GM15510 (cell line): ENCODE measurements at regions not wholly inside any gene's neighbourhood (a gene's known extent, or its start where the extent isn't known, plus 50 kb on each side); places are given as distances from the start of the nearest gene placed in this dataset.

Experiments
- POLR2A ChIP-seq: IDR thresholded peaks from 3 replicates; pipeline ENCODE4 v1.6.1; 2011; ENCODE audit warnings: borderline replicate concordance; ENCODE audit not compliant: insufficient read length; ENCODE audit errors: extremely low read depth

- no peak for TF ChIP-seq POLR2A
These were observed 208.2 kb upstream of the ZNF217 start for GRCh38 chr20:53801609-53802370.

- no peak for TF ChIP-seq POLR2A
These were observed 207.4 kb upstream of the ZNF217 start for GRCh38 chr20:53800883-53801604.

GRCh38 chr20:53800418-53800817, 206.8 kb upstream of the ZNF217 start:
- TF ChIP-seq POLR2A, result no peak

- TF ChIP-seq POLR2A, result no peak
These were observed 203.4 kb upstream of the ZNF217 start for GRCh38 chr20:53797085-53797484.

- no peak for TF ChIP-seq POLR2A
These were observed 201.5 kb upstream of the ZNF217 start for GRCh38 chr20:53795170-53795569.

- no peak for TF ChIP-seq POLR2A
These were observed 201.0 kb upstream of the ZNF217 start for GRCh38 chr20:53794529-53795115.

- TF ChIP-seq POLR2A, result no peak
These were observed 200.2 kb upstream of the ZNF217 start for GRCh38 chr20:53793783-53794383.

- TF ChIP-seq POLR2A, result no peak
These were observed 199.4 kb upstream of the ZNF217 start for GRCh38 chr20:53792946-53793536.

GRCh38 chr20:53789989-53790675, 196.5 kb upstream of the ZNF217 start:
- no peak for TF ChIP-seq POLR2A

GRCh38 chr20:53788253-53789022, 194.8 kb upstream of the ZNF217 start:
- no peak for TF ChIP-seq POLR2A

- TF ChIP-seq POLR2A, result no peak
These were observed 193.0 kb upstream of the ZNF217 start for GRCh38 chr20:53786445-53787267.

GRCh38 chr20:53786071-53786444, 192.4 kb upstream of the ZNF217 start:
- TF ChIP-seq POLR2A, result no peak

- TF ChIP-seq POLR2A, result no peak
These were observed 191.7 kb upstream of the ZNF217 start for GRCh38 chr20:53785320-53785719.

GRCh38 chr20:53783768-53784167, 190.1 kb upstream of the ZNF217 start:
- no peak for TF ChIP-seq POLR2A
